Ishikawa (cell line): ENCODE measurements at regions not wholly inside any gene's neighbourhood (a gene's known extent, or its start where the extent isn't known, plus 50 kb on each side); places are given as distances from the start of the nearest gene placed in this dataset.

ENCODE experiments used
- CEBPB ChIP-seq: IDR thresholded peaks from 2 replicates; pipeline ENCODE4 v1.6.1; 2012
- CREB1 ChIP-seq: IDR thresholded peaks from 2 replicates; pipeline ENCODE4 v1.6.1; 2012; ENCODE audit warnings: low read depth
- EGR1 ChIP-seq: IDR thresholded peaks from 2 replicates; pipeline ENCODE4 v1.6.1; 2012
- EP300 ChIP-seq: IDR thresholded peaks from 2 replicates; pipeline ENCODE4 v1.6.1; 2012; ENCODE audit warnings: borderline replicate concordance
- FOXM1 ChIP-seq: IDR thresholded peaks from 2 replicates; pipeline ENCODE4 v1.6.1; 2012; ENCODE audit warnings: low read depth, borderline replicate concordance
- NFIC ChIP-seq: IDR thresholded peaks from 2 replicates; pipeline ENCODE4 v1.6.1; 2012
- RAD21 ChIP-seq: IDR thresholded peaks from 2 replicates; pipeline ENCODE4 v1.6.1; 2012; ENCODE audit warnings: low read depth
- REST ChIP-seq: IDR thresholded peaks from 2 replicates; pipeline ENCODE4 v1.6.1; 2012; ENCODE audit warnings: low read depth, mild to moderate bottlenecking
- TAF1 ChIP-seq: IDR thresholded peaks from 2 replicates; pipeline ENCODE4 v1.6.1; 2012; ENCODE audit warnings: low read depth, mild to moderate bottlenecking
- TCF12 ChIP-seq: IDR thresholded peaks from 2 replicates; pipeline ENCODE4 v1.6.1; 2012; ENCODE audit warnings: low read depth
- TEAD4 ChIP-seq: IDR thresholded peaks from 2 replicates; pipeline ENCODE4 v1.6.1; 2012
- USF1 ChIP-seq: IDR thresholded peaks from 2 replicates; pipeline ENCODE4 v1.6.1; 2012
- YY1 ChIP-seq: IDR thresholded peaks from 2 replicates; pipeline ENCODE4 v1.6.1; 2012; ENCODE audit warnings: low read depth
- ZBTB7A ChIP-seq: IDR thresholded peaks from 2 replicates; pipeline ENCODE4 v1.6.1; 2012; ENCODE audit warnings: low read depth
- TF ChIP-seq, protein P1 (sequence below): IDR thresholded peaks from 2 replicates; pipeline ENCODE4 v1.6.1; 2012

DNA sequence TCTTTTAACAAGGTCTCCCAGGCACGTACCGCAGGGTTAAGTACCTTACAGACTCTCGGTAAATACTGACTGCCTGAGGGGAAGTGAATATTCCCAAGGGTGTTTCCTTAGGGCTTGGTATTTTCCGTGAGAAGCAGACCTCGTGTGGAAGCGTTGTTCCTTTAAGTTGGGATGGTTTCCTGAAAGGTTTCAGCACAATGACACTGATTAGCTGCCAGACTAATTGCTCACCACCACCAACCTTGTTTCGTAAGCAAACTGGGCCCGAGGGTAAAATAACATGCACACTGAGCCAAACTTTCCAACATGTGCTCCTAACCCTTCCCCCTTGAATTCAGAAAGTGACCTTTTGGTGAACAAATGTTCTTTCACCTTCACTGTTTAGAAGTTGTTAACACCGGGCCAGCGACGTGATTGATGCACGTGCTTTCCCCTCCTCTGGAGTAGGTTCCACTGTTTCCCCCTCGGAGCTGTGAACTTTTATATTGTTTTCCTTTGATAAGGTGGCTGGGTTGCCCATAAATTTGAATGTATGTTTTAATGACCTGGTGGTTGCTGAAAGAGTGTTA lies 128.1 kb upstream of the RPS23 start:
- TF ChIP-seq, protein P1, sequence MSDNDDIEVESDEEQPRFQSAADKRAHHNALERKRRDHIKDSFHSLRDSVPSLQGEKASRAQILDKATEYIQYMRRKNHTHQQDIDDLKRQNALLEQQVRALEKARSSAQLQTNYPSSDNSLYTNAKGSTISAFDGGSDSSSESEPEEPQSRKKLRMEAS: no peak
- no peak for TF ChIP-seq TCF12
- TF ChIP-seq YY1: no peak
- no peak for TF ChIP-seq TAF1
- TF ChIP-seq NFIC: no peak
- TF ChIP-seq TEAD4: no peak
- TF ChIP-seq REST: no peak
- TF ChIP-seq RAD21: no peak
- no peak for TF ChIP-seq ZBTB7A
- TF ChIP-seq CEBPB: no peak
- TF ChIP-seq USF1: no peak
- TF ChIP-seq EGR1: no peak
- TF ChIP-seq CREB1: no peak

- TF ChIP-seq CEBPB (no peak), FOXM1 (no peak), TEAD4 (no peak), EP300 (no peak), RAD21 (no peak), YY1 (no peak), NFIC (no peak), EGR1 (no peak), REST (no peak), ZBTB7A (no peak), TAF1 (no peak), CREB1 (no peak), USF1 (no peak), TCF12 (no peak)
- TF ChIP-seq, protein P1: no peak
Measured at GRCh38 chr5:82405618-82406204, 127.6 kb upstream of the RPS23 start.

GRCh38 chr5:82405161-82405560 lies 127.0 kb upstream of the RPS23 start:
- no peak for TF ChIP-seq ZBTB7A
- TF ChIP-seq TAF1: no peak
- no peak for TF ChIP-seq EP300
- TF ChIP-seq CREB1: no peak
- TF ChIP-seq USF1: no peak
- TF ChIP-seq, protein P1: no peak
- no peak for TF ChIP-seq TCF12
- TF ChIP-seq TEAD4: no peak
- no peak for TF ChIP-seq CEBPB
- no peak for TF ChIP-seq REST
- TF ChIP-seq RAD21: no peak
- no peak for TF ChIP-seq NFIC
- TF ChIP-seq FOXM1: no peak
- TF ChIP-seq EGR1: no peak
- TF ChIP-seq YY1: no peak
